Right atrium auricular region (tissue), 2 donors: ENCODE measurements at regions not wholly inside any gene's neighbourhood (a gene's known extent, or its start where the extent isn't known, plus 50 kb on each side); places are given as distances from the start of the nearest gene placed in this dataset.
"Not testable (repeated sequence)": the region's sequence is repeated elsewhere in the genome, so short reads cannot be mapped to it uniquely, and the experiment has no call there.

Experiments used
- DNase-seq: peaks from one replicate; pipeline ENCODE4 v3.0.0-alpha.2; 2019; ENCODE audit warnings: low spot score
- H3K27ac ChIP-seq, 2 donors: fragments of 200-600 bp; sonication (generic); 1 replicate in 1 of 2; 2 replicates in 1 of 2; pipeline ENCODE4 v1.5.1; 2016 to 2019
- H3K27me3 ChIP-seq, 2 donors: fragments of 200-600 bp; sonication (generic); one replicate each; pipeline versions ENCODE4 v1.5.1 to v1.6.0; 2017 to 2019
- H3K36me3 ChIP-seq: fragments of 200-600 bp; sonication (generic); one replicate; pipeline ENCODE4 v1.5.1; 2016
- H3K4me1 ChIP-seq, 2 donors: fragments of 200-600 bp; sonication (generic); one replicate each; pipeline versions ENCODE4 v1.5.1 to v1.6.0; 2017 to 2019
- H3K4me3 ChIP-seq, 2 donors: fragments of 200-600 bp; sonication (generic); 1 replicate in 1 of 2; 2 replicates in 1 of 2; pipeline ENCODE4 v1.5.1; 2017 to 2019; ENCODE audit warnings: mild to moderate bottlenecking in 1 of 2, moderate library complexity in 1 of 2
- H3K9me3 ChIP-seq, 2 donors: fragments of 200-600 bp; sonication (generic); one replicate each; pipeline ENCODE4 v1.5.1; 2019
- CTCF ChIP-seq, 2 donors: fragments of 200-600 bp; sonication (generic); IDR thresholded peaks; one replicate each; pipeline ENCODE4 v1.5.1; 2019; ENCODE audit warnings: antibody characterized with exemption in 2 of 2

- Histone ChIP-seq H3K4me3 (no peak overlapping the region), H3K36me3 (no peaks in the 10 kb centered on the region), H3K9me3 (peaks cover 0 to 4% of the 10 kb centered on the region in 2 donors), H3K4me1 (no peaks in the 10 kb centered on the region), H3K27me3 (no peaks in the 10 kb centered on the region), H3K27ac (no peak overlapping the region)
- no peak for DNase-seq
- no peak for TF ChIP-seq CTCF (IDR thresholded peaks at IDR 0.05)
Observed at GRCh38 chr4:28267166-28267565, 1406.5 kb downstream of the STIM2 start.

- Histone ChIP-seq H3K9me3 (no peaks in the 10 kb centered on the region), H3K36me3 (no peaks in the 10 kb centered on the region), H3K27ac (no peak overlapping the region), H3K4me3 (no peak overlapping the region), H3K27me3 (no peaks in the 10 kb centered on the region), H3K4me1 (no peaks in the 10 kb centered on the region)
- TF ChIP-seq CTCF (IDR thresholded peaks at IDR 0.05), result no peak
- no peak for DNase-seq
Observed at GRCh38 chr4:28269426-28269825, 1408.8 kb downstream of the STIM2 start.

DNA sequence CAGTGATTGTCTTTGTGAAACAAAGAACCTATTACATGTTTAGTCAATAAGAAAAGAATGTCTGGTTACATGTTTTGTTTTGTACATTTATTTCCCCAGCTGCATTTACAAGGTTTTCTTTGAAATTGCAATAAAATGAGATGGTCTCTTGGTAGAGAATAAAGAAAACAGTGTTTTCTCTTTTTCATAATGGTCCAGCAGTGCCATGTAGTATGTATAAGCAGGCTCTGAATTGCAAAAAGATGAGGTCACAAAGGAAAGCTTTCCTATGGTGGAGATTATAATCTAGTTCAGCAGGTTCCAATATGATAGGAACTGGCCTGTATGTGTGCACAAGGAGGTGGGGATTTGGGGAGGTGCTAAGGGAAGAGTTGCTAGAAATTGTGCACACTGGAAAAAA is 1417.3 kb downstream of the STIM2 start:
- no peak overlapping the region for H3K4me3 ChIP-seq
- H3K27ac ChIP-seq, result no peak overlapping the region
- DNase-seq, result no peak
- H3K4me1 ChIP-seq, result no peaks in the 10 kb centered on the region
- no peaks in the 10 kb centered on the region for H3K27me3 ChIP-seq
- no peaks in the 10 kb centered on the region for H3K36me3 ChIP-seq
- no peaks in the 10 kb centered on the region for H3K9me3 ChIP-seq
- TF ChIP-seq CTCF (IDR thresholded peaks at IDR 0.05), result no peak

DNA sequence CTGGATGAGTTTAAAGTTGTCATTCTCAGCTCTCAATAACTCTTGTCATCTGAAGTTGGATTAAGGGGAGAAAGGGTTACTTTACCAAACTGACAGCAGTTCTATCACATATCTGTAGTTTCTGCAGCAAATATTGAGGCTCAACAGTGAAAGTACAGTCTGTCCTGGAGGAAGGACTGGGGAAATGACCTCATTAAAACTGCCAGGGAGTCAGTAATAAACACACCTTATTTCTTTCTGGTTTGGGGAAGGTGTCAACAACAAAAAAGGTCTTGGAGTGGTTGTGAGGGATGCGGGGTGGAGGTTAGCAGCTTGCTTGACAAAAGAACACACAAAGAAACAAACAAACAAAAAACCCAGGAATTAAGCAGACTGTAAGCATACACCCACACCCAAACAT is 1418.0 kb downstream of the STIM2 start:
- Histone ChIP-seq H3K9me3 (no peaks in the 10 kb centered on the region), H3K4me3 (no peak overlapping the region), H3K27me3 (no peaks in the 10 kb centered on the region), H3K27ac (no peak overlapping the region), H3K36me3 (no peaks in the 10 kb centered on the region), H3K4me1 (no peaks in the 10 kb centered on the region)
- no peak for TF ChIP-seq CTCF (IDR thresholded peaks at IDR 0.05)
- DNase-seq, result no peak

DNA sequence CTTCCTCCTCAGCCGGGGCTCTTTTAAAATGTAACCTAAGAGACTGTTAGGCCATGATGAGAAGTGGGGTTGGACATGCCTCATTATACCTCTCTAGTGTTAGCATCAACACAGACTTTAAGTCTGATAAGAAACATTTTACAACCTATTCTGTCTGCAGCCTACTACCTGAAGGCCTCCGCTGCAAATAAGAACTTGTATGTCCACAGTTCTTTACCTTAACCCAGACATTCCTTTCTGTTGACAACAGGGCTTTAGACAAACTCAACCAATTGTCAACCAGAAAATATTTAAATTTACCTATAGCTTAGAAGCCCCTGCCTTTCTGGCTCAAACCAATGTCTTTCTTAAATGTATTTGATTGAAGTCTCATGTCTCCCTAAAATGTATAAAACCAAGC is 1418.6 kb downstream of the STIM2 start:
- DNase-seq, result no peak
- no peak overlapping the region for H3K27ac ChIP-seq
- TF ChIP-seq CTCF (IDR thresholded peaks at IDR 0.05), result no peak
- no peaks in the 10 kb centered on the region for H3K36me3 ChIP-seq
- no peak overlapping the region for H3K4me3 ChIP-seq
- H3K27me3 ChIP-seq, result no peaks in the 10 kb centered on the region
- no peaks in the 10 kb centered on the region for H3K4me1 ChIP-seq
- H3K9me3 ChIP-seq, result no peaks in the 10 kb centered on the region

DNA sequence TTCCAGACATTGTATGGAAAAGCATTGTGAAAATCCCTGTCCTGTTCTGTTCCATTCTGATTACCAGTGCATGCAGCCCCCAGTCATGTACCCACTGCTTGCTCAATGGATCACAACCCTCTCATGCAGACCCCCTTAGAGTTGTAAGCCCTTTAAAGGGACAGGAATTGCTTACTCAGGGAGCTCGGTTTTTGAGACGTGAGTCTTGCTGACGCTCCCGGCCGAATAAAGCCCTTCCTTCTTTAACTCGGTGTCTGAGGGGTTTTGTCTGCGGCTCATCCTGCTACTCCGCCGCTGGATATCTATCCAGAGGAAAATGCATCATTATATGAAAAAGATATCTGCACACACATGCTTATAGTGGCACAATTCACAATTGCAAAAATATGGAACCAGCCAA is 1425.6 kb downstream of the STIM2 start:
- not testable (repeated sequence) for DNase-seq, H3K36me3 ChIP-seq, H3K4me3 ChIP-seq, H3K9me3 ChIP-seq, H3K27me3 ChIP-seq, H3K27ac ChIP-seq, H3K4me1 ChIP-seq
